GM12878 (cell line): ENCODE measurements at regions not wholly inside any gene's neighbourhood (a gene's known extent, or its start where the extent isn't known, plus 50 kb on each side); places are given as distances from the start of the nearest gene placed in this dataset.

Source experiments
- ATAC-seq: fragments of 200-7000 bp; cut with Tn5 transposase; 3 replicates; pipeline ENCODE4 v1.9.1; 2020; ENCODE audit warnings: mild to moderate bottlenecking, moderate library complexity
- BruUV-seq: library from RNA; stranded (reverse); fragments of 400-500 nt; replicated peaks from 2 replicates; lab custom pipeline; 2021; lab: Mats Ljungman, UMichigan
- CTCF ChIA-PET: fragments of 300-600 bp; sonication (Branson Sonifier 250); formaldehyde crosslinking; extraction: SDS; loops from one replicate; lab custom pipeline; 2021; ENCODE audit warnings: inconsistent platforms; lab: Yijun Ruan, JAX
- POLR2A ChIA-PET: fragments of 350-600 bp; formaldehyde crosslinking; extraction: SDS; loops from one replicate; lab custom pipeline; 2021; ENCODE audit warnings: inconsistent platforms; lab: Charles Lee
- RAD21 ChIA-PET: fragments of 300-600 bp; sonication (Branson Sonifier 250); formaldehyde crosslinking; loops from one replicate; lab custom pipeline; 2023; ENCODE audit warnings: antibody characterized with exemption; ENCODE audit not compliant: unreplicated experiment; lab: Charles Lee
- SMC1A ChIA-PET: fragments of 300-600 bp; sonication (Branson Sonifier 250); formaldehyde crosslinking; loops from one replicate; lab custom pipeline; 2023; ENCODE audit not compliant: unreplicated experiment, uncharacterized antibody; lab: Charles Lee
- DNase-seq: peaks from one replicate; pipeline ENCODE4 v3.0.0-alpha.2; 2011; ENCODE audit warnings: low read depth, low spot score
- FAIRE-seq: peaks from 3 replicates; lab custom pipeline; 2011; peaks lifted over from hg19 to GRCh38; lab: Jason Lieb, UNC
- H2AFZ ChIP-seq: 2 replicates; pipeline ENCODE4 v1.6.0; 2011; ENCODE audit warnings: low read depth, low read length, control low read depth; ENCODE audit not compliant: control insufficient read depth
- H3K27ac ChIP-seq: 2 replicates; pipeline ENCODE4 v1.5.1; 2011; ENCODE audit warnings: control low read depth; ENCODE audit not compliant: control insufficient read depth, insufficient read depth
- H3K27me3 ChIP-seq, 2 experiments: replicated peaks in 1 of 2; 2 replicates each; pipeline versions ENCODE4 v1.6.0 to v1.6.1; 2011; ENCODE audit warnings: low read length in 1 of 2; ENCODE audit not compliant: control insufficient read depth in 2 of 2, insufficient read depth in 2 of 2
- H3K36me3 ChIP-seq, 2 experiments: 2 replicates each; pipeline ENCODE4 v1.5.1; 2011; ENCODE audit warnings: low read length in 1 of 2; ENCODE audit not compliant: control insufficient read depth in 2 of 2, insufficient read depth in 2 of 2
- H3K4me1 ChIP-seq: 2 replicates; pipeline ENCODE4 v1.6.1; 2011; ENCODE audit warnings: mild to moderate bottlenecking, low read length, moderate library complexity, mixed read lengths; ENCODE audit not compliant: control insufficient read depth, insufficient read depth
- H3K4me2 ChIP-seq: 2 replicates; pipeline ENCODE4 v1.6.0; 2011; ENCODE audit warnings: control low read depth; ENCODE audit not compliant: control insufficient read depth, insufficient read depth
- H3K4me3 ChIP-seq: fragments of 200-600 bp; sonication (generic); 2 replicates; pipeline ENCODE4 v1.5.1; 2016
- H3K79me2 ChIP-seq: 2 replicates; pipeline ENCODE4 v1.6.0; 2011; ENCODE audit warnings: low read length; ENCODE audit not compliant: control insufficient read depth, insufficient read depth
- H3K9ac ChIP-seq: 2 replicates; pipeline ENCODE4 v1.8.0; 2011; ENCODE audit warnings: low read length, control low read depth, mixed read lengths; ENCODE audit not compliant: control insufficient read depth, insufficient read depth
- H3K9me3 ChIP-seq: replicated peaks from 3 replicates; pipeline ENCODE4 v1.5.1; 2011; ENCODE audit warnings: mild to moderate bottlenecking, low read length; ENCODE audit not compliant: control insufficient read depth, insufficient read depth
- H4K20me1 ChIP-seq: 2 replicates; pipeline ENCODE4 v1.6.0; 2011; ENCODE audit not compliant: control insufficient read depth, insufficient read depth
- CEBPB ChIP-seq, 2 experiments: fragments of 150-350 bp in 1 of 2; IDR thresholded peaks; 2 replicates each; pipeline ENCODE4 v1.6.1; 2012 to 2014; ENCODE audit warnings: low read depth in 2 of 2, low read length in 2 of 2, borderline replicate concordance in 1 of 2, inconsistent platforms in 1 of 2
- E2F4 ChIP-seq: IDR thresholded peaks from 2 replicates; pipeline ENCODE4 v1.6.1; 2012; ENCODE audit warnings: low read depth, low read length, improper control_type of control experiment
- IRF3 ChIP-seq: fragments of 450-650 bp; IDR thresholded peaks from 2 replicates; pipeline ENCODE4 v1.6.1; 2014; ENCODE audit warnings: mild to moderate bottlenecking
- IRF5 ChIP-seq: fragments of 450-650 bp; IDR thresholded peaks from 2 replicates; pipeline ENCODE4 v1.6.1; 2017; ENCODE audit warnings: borderline replicate concordance
- JUNB ChIP-seq: IDR thresholded peaks from 2 replicates; pipeline ENCODE4 v1.6.1; 2016; ENCODE audit warnings: antibody characterized with exemption, mild to moderate bottlenecking
- MEF2A ChIP-seq: IDR thresholded peaks from 2 replicates; pipeline ENCODE4 v1.6.1; 2011; ENCODE audit warnings: low read depth, mild to moderate bottlenecking, low read length, moderate library complexity; ENCODE audit not compliant: insufficient read depth
- MLLT1 ChIP-seq: fragments of 450-650 bp; IDR thresholded peaks from 2 replicates; pipeline ENCODE4 v1.6.1; 2016; ENCODE audit warnings: mild to moderate bottlenecking
- NR2C2 ChIP-seq: IDR thresholded peaks from 2 replicates; pipeline ENCODE4 v1.6.1; 2011; ENCODE audit warnings: borderline replicate concordance, low read depth; ENCODE audit not compliant: control insufficient read depth, insufficient read length
- PBX3 ChIP-seq: IDR thresholded peaks from 2 replicates; pipeline ENCODE4 v1.6.1; 2011; ENCODE audit warnings: mild to moderate bottlenecking, low read depth, low read length, moderate library complexity; ENCODE audit not compliant: insufficient replicate concordance
- TCF7 ChIP-seq: IDR thresholded peaks from 2 replicates; pipeline ENCODE4 v1.6.1; 2014; ENCODE audit warnings: antibody characterized with exemption, borderline replicate concordance
- ZNF687 ChIP-seq: fragments of 450-650 bp; IDR thresholded peaks from 2 replicates; pipeline ENCODE4 v1.6.1; 2017; ENCODE audit warnings: mild to moderate bottlenecking, moderate library complexity
- WGBS: methylation state at CpG from one replicate; pipeline ENCODE4 v1.1.6; 2016; ENCODE audit warnings: low lambda C conversion rate; ENCODE audit not compliant: insufficient replicate concordance, insufficient coverage; ENCODE audit errors: missing lambda C conversion rate; 5-methylcytosine and 5-hydroxymethylcytosine counted together
- in situ Hi-C: fragments of 300-500 bp; cut with MboI; formaldehyde crosslinking; loops from 9 replicates; pipeline ENCODE4 v1.14.3; 2018; ENCODE audit warnings: mixed read lengths
- intact Hi-C: fragments of 100-400 bp; cut with micrococcal nuclease; formaldehyde crosslinking; loops from one replicate; pipeline ENCODE4 v1.14.2; 2022; ENCODE audit not compliant: unreplicated experiment

GRCh38 chr7:20510573-20510900, 104.9 kb upstream of the ABCB5 start:
- in situ Hi-C loops, result no loop called here
- no peaks in the 10 kb centered on the region for H4K20me1 ChIP-seq
- ChIA-PET SMC1A (no interaction called here), RAD21 (no interaction called here), CTCF (no interaction called here), POLR2A (no interaction called here)
- BruUV-seq, result no TSS peak
- H3K36me3 ChIP-seq, result no peaks in the 10 kb centered on the region
- H3K27ac ChIP-seq, result no peak overlapping the region
- WGBS, result 27% methylated on average over 3 of the region's 3 CpGs
- H3K9ac ChIP-seq, result no peak overlapping the region
- no peak overlapping the region for H2AFZ ChIP-seq
- no peaks in the 10 kb centered on the region for H3K9me3 ChIP-seq
- ATAC-seq, result no peak
- no peak for DNase-seq
- no peaks in the 10 kb centered on the region for H3K79me2 ChIP-seq
- H3K4me1 ChIP-seq, result no peaks in the 10 kb centered on the region
- intact Hi-C loops, result no loop called here
- H3K27me3 ChIP-seq, result no peaks in the 10 kb centered on the region; a peak in 1 of 4 replicates
- no peak overlapping the region for H3K4me3 ChIP-seq
- no peak for FAIRE-seq
- no peak overlapping the region for H3K4me2 ChIP-seq
- no peak for TF ChIP-seq CEBPB (IDR thresholded peaks at IDR 0.05; ENCODE audit: borderline replicate concordance in 1 of 2, low read depth in 2 of 2, low read length in 2 of 2)
- no peak for TF ChIP-seq E2F4
- TF ChIP-seq ZNF687, result no peak
- TF ChIP-seq JUNB, result no peak
- TF ChIP-seq MEF2A, result no peak
- no peak for TF ChIP-seq PBX3
- TF ChIP-seq IRF3, result no peak
- TF ChIP-seq MLLT1, result no peak
- no peak for TF ChIP-seq TCF7
- no peak for TF ChIP-seq IRF5
- TF ChIP-seq NR2C2, result no peak
